ENCODE measurements at regions not wholly inside any gene's neighbourhood (a gene's known extent, or its start where the extent isn't known, plus 50 kb on each side); places are given as distances from the start of the nearest gene placed in this dataset.
"Not testable (repeated sequence)": the region's sequence is repeated elsewhere in the genome, so short reads cannot be mapped to it uniquely, and the experiment has no call there.

GRCh38 chr2:17460371-17461086 is 57.7 kb downstream of the RAD51AP2 start:
- DNase-seq (ENCODE audit: low spot score) = no peak

- DNase-seq (ENCODE audit: low spot score) = no peak
Observed at GRCh38 chr2:17455343-17455742, 62.9 kb downstream of the RAD51AP2 start.

- not testable (repeated sequence) for DNase-seq (ENCODE audit: low spot score)
Observed at GRCh38 chr2:17446191-17446590, 72.0 kb downstream of the RAD51AP2 start.

- DNase-seq (ENCODE audit: low spot score) = no peak
Observed at GRCh38 chr2:17445744-17446143, 72.5 kb downstream of the RAD51AP2 start.

GRCh38 chr2:17442334-17442733 is 75.9 kb downstream of the RAD51AP2 start:
- no peak for DNase-seq (ENCODE audit: low spot score)

- DNase-seq (ENCODE audit: low spot score) = no peak
Observed at GRCh38 chr2:17441790-17442189, 76.5 kb downstream of the RAD51AP2 start.

GRCh38 chr2:17441055-17441771 is 77.0 kb downstream of the RAD51AP2 start:
- no peak for DNase-seq (ENCODE audit: low spot score)

GRCh38 chr2:17430326-17430725 is 87.9 kb downstream of the RAD51AP2 start:
- DNase-seq (ENCODE audit: low spot score) = no peak

GRCh38 chr2:17429130-17429529 is 89.1 kb downstream of the RAD51AP2 start:
- DNase-seq (ENCODE audit: low spot score) = no peak

- no peak for DNase-seq (ENCODE audit: low spot score)
Observed at GRCh38 chr2:17427401-17427800, 90.8 kb downstream of the RAD51AP2 start.

- DNase-seq (ENCODE audit: low spot score) = no peak
Observed at GRCh38 chr2:17426743-17427142, 91.5 kb downstream of the RAD51AP2 start.

GRCh38 chr2:17422061-17422460 is 96.2 kb downstream of the RAD51AP2 start:
- no peak for DNase-seq (ENCODE audit: low spot score)

GRCh38 chr2:17416884-17417391 is 101.3 kb downstream of the RAD51AP2 start:
- no peak for DNase-seq (ENCODE audit: low spot score)

GRCh38 chr2:17413036-17413435 is 105.2 kb downstream of the RAD51AP2 start:
- DNase-seq (ENCODE audit: low spot score) = no peak

GRCh38 chr2:17401096-17401495 is 117.1 kb downstream of the RAD51AP2 start:
- no peak for DNase-seq (ENCODE audit: low spot score)

- DNase-seq (ENCODE audit: low spot score) = no peak
Observed at GRCh38 chr2:17398770-17399169, 119.5 kb downstream of the RAD51AP2 start.

GRCh38 chr2:17388798-17389197 is 129.4 kb downstream of the RAD51AP2 start:
- no peak for DNase-seq (ENCODE audit: low spot score)

GRCh38 chr2:17387591-17387990 is 130.6 kb downstream of the RAD51AP2 start:
- DNase-seq (ENCODE audit: low spot score) = no peak

- no peak for DNase-seq (ENCODE audit: low spot score)
Observed at GRCh38 chr2:17386771-17387170, 131.5 kb downstream of the RAD51AP2 start.

GRCh38 chr2:17380003-17380402 is 138.2 kb downstream of the RAD51AP2 start:
- no peak for DNase-seq (ENCODE audit: low spot score)

GRCh38 chr2:17375262-17375661 is 143.0 kb downstream of the RAD51AP2 start:
- no peak for DNase-seq (ENCODE audit: low spot score)

- no peak for DNase-seq (ENCODE audit: low spot score)
Observed at GRCh38 chr2:17373741-17374140, 144.5 kb downstream of the RAD51AP2 start.

GRCh38 chr2:17373041-17373440 is 145.2 kb downstream of the RAD51AP2 start:
- no peak for DNase-seq (ENCODE audit: low spot score)

Measured in LoVo (cell line).